D721Med (cell line): ENCODE measurements at regions not wholly inside any gene's neighbourhood (a gene's known extent, or its start where the extent isn't known, plus 50 kb on each side); places are given as distances from the start of the nearest gene placed in this dataset.
A peak's percentile ranks its signal among the peaks of the same experiment; 100 is the strongest.

Experiments
- DNase-seq: peaks from one replicate; pipeline ENCODE4 v3.0.0; 2011; ENCODE audit warnings: low spot score; ENCODE audit not compliant: insufficient read length
- FAIRE-seq: peaks from 2 replicates; lab custom pipeline; 2011; peaks lifted over from hg19 to GRCh38; lab: Jason Lieb, UNC
- TF ChIP-seq, protein P1 (sequence below): IDR thresholded peaks from 2 replicates; pipeline ENCODE4 v1.5.1; 2012; ENCODE audit warnings: mild to moderate bottlenecking, control low read depth; ENCODE audit not compliant: insufficient read depth; ENCODE audit errors: missing control alignments

DNA sequence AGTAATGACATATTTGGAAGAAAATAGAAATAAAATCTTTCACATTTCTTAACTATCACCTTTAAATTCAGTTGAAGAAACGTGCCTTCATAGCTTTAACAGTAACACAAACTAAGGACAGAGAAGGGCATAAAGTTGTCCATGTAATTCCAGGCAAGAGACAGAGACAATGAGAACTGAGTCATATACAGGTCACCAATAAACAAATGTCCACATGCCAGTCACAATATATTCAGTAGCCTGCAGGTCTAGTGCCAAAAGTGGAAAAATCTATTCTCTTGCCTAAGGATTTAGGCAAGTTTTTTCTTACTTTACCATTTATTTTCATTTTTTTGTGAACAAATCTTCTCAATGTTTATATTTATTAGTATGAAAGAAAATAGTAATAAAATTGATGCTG is 1711.5 kb upstream of the NUDT12 start:
- no peak for FAIRE-seq
- TF ChIP-seq, protein P1, sequence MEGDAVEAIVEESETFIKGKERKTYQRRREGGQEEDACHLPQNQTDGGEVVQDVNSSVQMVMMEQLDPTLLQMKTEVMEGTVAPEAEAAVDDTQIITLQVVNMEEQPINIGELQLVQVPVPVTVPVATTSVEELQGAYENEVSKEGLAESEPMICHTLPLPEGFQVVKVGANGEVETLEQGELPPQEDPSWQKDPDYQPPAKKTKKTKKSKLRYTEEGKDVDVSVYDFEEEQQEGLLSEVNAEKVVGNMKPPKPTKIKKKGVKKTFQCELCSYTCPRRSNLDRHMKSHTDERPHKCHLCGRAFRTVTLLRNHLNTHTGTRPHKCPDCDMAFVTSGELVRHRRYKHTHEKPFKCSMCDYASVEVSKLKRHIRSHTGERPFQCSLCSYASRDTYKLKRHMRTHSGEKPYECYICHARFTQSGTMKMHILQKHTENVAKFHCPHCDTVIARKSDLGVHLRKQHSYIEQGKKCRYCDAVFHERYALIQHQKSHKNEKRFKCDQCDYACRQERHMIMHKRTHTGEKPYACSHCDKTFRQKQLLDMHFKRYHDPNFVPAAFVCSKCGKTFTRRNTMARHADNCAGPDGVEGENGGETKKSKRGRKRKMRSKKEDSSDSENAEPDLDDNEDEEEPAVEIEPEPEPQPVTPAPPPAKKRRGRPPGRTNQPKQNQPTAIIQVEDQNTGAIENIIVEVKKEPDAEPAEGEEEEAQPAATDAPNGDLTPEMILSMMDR = no peak
- no peak for DNase-seq

DNA sequence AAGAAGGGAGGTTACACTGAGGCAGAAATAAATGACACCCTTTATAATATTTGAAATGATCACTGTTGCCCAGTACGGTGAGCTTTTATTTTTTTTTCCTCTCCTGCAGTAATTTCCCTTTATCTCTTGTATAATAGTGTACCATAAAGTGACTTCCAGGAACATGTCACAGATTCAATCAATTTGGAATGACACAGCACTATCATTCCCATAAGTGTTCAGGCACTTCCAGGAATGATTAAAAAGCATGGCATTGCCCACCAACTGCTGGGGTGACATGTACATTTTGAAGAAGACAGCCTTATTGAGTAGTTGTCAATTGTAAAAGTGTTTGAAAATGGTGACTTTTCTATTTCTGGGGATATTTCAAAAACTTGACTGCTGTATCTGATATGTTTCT is 1700.9 kb upstream of the NUDT12 start:
- TF ChIP-seq, protein P1 = no peak
- DNase-seq (no peak), FAIRE-seq (no peak)

DNA sequence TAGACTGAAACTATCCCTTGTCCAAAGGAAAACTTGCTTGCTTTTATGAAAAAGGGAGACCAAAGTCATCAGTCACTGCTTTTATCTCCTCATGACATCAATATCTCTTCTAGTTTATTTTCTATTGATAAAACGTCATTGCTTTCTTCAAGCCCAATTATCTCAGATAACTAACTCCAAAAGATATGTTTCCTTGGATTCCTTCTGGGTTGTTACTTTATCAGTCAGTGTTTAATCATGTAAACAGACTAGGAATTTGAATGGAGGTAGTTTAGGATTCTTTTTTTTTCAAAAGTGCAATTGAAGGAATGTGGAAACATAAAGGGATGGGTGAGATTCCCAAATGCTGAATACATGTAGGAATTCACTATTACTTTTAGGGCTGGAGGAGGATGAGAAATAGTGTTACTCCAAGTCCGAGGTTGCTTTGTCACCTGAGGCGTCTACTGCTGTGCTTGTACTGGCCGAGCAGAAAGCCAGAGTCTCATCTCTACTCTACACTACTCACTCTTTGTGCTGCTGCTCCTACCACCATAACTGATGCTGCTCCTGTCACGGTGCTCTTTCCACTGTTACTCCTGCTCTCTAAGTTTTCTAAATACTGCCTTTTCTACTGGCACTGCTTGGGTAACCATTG is 1697.1 kb upstream of the NUDT12 start:
- FAIRE-seq (no peak), DNase-seq (no peak)
- TF ChIP-seq, protein P1 = no peak

DNA sequence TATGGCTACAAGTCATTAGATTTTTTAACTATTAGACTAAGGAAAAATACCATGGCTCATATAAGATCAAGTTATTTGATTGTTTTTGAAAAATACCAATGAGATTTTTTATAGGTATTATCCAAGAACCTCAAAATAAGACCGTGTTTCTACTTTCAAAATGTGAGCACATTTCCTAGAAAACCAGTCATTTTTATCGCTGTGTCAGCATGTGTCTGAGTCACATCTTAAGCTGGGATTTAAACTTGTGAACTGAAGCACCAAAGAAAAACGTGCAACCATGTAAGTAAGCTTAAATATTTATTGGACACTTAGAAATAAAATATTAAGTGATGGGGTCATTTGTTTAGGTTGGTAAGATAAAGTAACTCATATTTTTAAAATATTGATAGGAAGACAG is 1676.0 kb upstream of the NUDT12 start:
- DNase-seq (no peak), FAIRE-seq (peak; percentile 11)
- TF ChIP-seq, protein P1 = no peak

DNA sequence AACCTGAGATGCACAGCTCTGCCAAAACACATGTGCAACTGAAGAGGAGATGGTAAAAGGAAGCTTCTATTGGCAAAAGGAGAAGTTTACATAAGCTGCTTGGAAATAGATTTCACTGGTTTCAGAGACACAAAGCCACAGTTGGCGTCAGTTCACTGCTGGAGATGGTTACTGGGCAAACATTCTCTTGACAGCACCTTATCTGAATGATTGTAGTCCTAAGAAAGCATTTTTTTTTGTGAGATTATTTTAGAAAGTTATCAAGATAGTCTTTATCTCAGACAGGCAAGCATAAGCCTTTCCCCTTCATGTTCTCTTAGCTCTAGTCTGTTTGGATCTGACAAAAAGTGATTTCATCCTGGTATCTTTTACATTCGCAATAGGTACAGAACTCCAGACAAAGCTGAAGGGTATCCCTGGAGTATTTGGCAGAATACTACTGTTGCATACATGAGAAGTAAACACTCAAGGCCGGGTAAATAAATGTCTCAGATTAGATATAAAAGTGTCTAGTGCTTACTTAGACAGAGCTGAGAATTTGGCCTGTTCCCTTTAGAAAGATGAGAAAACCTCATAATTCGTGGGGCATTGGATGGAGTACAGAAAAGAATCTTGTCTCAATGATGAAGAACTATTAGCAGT is 1668.0 kb upstream of the NUDT12 start:
- no peak for DNase-seq
- TF ChIP-seq, protein P1 = no peak
- FAIRE-seq = no peak

DNA sequence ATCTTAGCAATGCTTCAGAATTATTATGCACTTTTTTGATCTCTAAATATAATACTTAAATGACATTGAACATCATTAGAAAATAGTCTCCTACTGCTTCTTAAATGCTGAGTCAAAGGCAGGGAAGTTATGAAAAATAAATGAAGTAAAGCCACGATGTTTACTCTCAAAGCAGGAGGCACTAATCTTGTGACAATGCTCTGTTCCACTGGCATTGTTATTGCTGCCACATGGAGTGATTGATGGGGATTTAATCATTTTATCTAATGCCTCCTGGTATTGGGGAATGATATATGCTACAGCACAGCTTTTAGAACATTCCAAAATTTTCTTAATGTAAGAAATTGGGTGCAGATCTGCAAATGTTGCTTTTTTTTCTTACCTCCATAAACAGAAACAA is 1655.4 kb upstream of the NUDT12 start:
- FAIRE-seq = no peak
- TF ChIP-seq, protein P1 = no peak
- no peak for DNase-seq

DNA sequence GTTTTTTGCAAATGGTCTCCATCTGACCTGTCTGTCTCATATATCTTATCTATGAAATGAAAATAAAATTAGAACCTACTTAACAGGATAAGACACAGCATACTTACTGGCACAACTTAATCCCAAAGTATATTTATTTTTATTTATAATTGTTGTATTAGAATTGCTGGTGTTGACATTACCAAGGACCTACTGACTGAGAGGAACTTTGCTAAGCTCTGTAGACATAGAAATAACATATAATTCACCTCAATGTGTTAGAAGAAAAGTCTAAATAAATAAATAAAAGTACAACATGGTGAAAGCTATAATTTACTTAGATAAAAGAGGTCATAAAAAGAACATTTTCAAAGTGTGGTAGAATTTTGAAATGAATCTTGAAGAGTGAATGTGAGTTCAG is 1650.5 kb upstream of the NUDT12 start:
- TF ChIP-seq, protein P1 = no peak
- DNase-seq (no peak), FAIRE-seq (no peak)
